Skeletal muscle satellite cell (primary cell): ENCODE measurements at regions not wholly inside any gene's neighbourhood (a gene's known extent, or its start where the extent isn't known, plus 50 kb on each side); places are given as distances from the start of the nearest gene placed in this dataset.
"Not testable (repeated sequence)": the region's sequence is repeated elsewhere in the genome, so short reads cannot be mapped to it uniquely, and the experiment has no call there.

ENCODE experiments used
- H3K27me3 ChIP-seq: 2 replicates; pipeline ENCODE4 v1.7.0; 2013; ENCODE audit warnings: low read length; ENCODE audit not compliant: control insufficient read depth, insufficient read depth
- H3K36me3 ChIP-seq: 2 replicates; pipeline ENCODE4 v1.7.0; 2013; ENCODE audit warnings: mild to moderate bottlenecking, control low read depth, low read length; ENCODE audit not compliant: insufficient read depth
- H3K4me1 ChIP-seq: 2 replicates; pipeline ENCODE4 v1.7.0; 2013; ENCODE audit warnings: low read length; ENCODE audit not compliant: control insufficient read depth, insufficient read depth
- H3K4me2 ChIP-seq: 2 replicates; pipeline ENCODE4 v1.7.0; 2013; ENCODE audit warnings: mild to moderate bottlenecking, low read length
- H3K4me3 ChIP-seq: 2 replicates; pipeline ENCODE4 v1.7.0; 2013; ENCODE audit warnings: low read length
- H3K9ac ChIP-seq: 2 replicates; pipeline ENCODE4 v1.7.0; 2013; ENCODE audit warnings: mild to moderate bottlenecking, low read depth, low read length, moderate library complexity
- H3K9me3 ChIP-seq: replicated peaks from 2 replicates; pipeline ENCODE4 v1.7.0; 2013; ENCODE audit warnings: mild to moderate bottlenecking, control low read depth, low read length

DNA sequence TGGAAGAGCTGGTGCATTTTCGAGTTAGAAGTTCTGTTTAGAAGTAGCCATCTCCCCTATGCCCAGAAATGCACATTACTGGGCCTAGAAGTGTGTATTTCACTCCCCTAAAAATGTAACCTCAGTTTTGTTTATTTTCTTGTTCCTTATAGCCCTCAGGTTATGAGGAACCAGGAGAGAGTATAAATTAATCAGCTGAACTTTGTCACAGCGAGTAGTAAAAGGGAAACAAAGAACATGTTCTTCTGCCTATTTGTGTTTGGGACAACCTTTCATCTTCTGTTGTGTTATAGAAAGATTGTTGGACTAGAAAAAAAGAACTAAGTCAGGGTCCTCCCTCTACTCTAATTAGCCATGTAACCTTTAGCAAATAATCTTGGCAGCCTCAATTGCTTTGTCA is 160.5 kb upstream of the PDE4B start:
- Histone ChIP-seq H3K4me2 (no peak overlapping the region), H3K4me1 (peaks cover 8% of the 10 kb centered on the region), H3K27me3 (no peaks in the 10 kb centered on the region), H3K9me3 (no peaks in the 10 kb centered on the region), H3K36me3 (no peaks in the 10 kb centered on the region), H3K4me3 (no peak overlapping the region), H3K9ac (no peak overlapping the region)

DNA sequence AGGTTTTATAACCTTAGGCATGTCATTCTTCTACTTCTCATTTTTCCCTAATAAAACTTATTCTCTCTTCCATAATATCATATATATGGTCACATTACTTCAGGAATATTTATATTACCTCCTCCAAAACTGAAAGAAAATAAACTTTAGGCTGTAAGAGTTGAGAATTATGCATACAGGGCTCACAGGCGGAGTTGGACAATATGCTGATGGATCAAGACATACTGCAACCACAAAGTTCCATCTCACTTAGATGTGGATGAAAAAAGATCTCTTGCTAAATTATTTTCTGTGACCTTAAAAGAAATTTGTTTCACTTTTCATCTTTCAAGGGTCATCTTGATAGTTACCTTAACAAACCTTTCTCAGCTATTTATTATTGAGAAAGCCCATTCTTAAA is 152.6 kb upstream of the PDE4B start:
- no peaks in the 10 kb centered on the region for H3K36me3 ChIP-seq
- H3K4me3 ChIP-seq = no peak overlapping the region
- H3K4me2 ChIP-seq = no peak overlapping the region
- no peak overlapping the region for H3K9ac ChIP-seq
- no peaks in the 10 kb centered on the region for H3K27me3 ChIP-seq
- no peaks in the 10 kb centered on the region for H3K4me1 ChIP-seq
- H3K9me3 ChIP-seq = no peaks in the 10 kb centered on the region

DNA sequence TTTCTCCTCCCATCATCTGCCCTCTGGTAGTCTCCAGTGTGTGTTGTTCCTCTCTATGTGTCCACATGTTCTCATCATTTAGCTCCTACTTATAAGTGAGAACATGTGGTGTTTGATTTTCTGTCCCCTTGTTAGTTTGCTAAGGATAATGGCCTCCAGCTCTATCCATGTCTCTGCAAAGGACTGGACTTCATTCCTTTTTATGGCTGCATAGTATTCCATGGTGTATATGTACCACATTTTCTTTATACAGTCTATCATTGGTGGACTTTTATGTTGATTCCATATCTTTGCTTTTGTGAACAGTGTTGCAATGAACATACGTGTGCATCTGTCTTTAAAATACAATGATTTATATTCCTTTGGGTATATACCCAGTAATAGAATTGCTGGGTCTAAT is 143.5 kb upstream of the PDE4B start:
- not testable (repeated sequence) for H3K4me2 ChIP-seq, H3K9me3 ChIP-seq, H3K36me3 ChIP-seq, H3K27me3 ChIP-seq, H3K4me1 ChIP-seq, H3K9ac ChIP-seq, H3K4me3 ChIP-seq

DNA sequence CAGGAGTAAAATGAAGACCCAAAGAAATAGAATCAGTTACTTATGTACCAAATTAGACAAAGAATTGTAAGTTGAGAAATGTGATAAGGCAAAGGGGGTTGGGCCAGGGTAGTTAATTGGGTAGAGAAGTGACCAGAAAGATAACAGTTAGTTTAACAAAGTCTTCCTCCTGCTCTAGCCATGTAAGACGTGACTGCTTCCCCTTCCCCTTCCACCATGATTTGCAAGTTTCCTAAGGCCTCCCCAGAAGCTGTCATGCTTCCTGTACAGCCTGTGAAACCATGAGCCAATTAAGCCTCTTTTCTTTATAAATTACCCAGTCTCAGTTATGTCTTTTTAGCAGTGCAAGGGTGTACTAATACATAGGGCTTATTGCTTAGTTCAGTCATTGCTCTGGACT is 142.0 kb upstream of the PDE4B start:
- H3K4me3 ChIP-seq = no peak overlapping the region
- no peak overlapping the region for H3K9ac ChIP-seq
- H3K27me3 ChIP-seq = no peaks in the 10 kb centered on the region
- no peaks in the 10 kb centered on the region for H3K36me3 ChIP-seq
- no peaks in the 10 kb centered on the region for H3K9me3 ChIP-seq
- no peaks in the 10 kb centered on the region for H3K4me1 ChIP-seq
- no peak overlapping the region for H3K4me2 ChIP-seq

DNA sequence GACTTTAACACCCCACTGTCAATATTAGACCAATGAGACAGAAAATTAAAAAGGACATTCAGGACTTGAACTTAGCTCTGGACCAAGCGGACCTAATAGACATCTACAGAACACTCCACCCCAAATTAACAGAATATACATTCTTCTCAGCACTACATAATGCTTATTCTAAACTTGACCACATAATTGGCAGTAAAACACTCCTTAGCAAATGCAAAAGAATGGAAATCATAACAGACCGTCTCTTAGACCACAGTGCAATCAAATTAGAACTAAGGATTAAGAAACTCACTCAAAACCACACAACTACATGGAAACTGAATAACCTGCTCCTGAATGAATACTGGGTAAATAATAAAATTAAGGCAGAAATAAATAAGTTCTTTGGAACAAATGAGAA is 138.2 kb upstream of the PDE4B start:
- H3K36me3 ChIP-seq, H3K9me3 ChIP-seq, H3K4me3 ChIP-seq, H3K4me1 ChIP-seq, H3K9ac ChIP-seq, H3K4me2 ChIP-seq, H3K27me3 ChIP-seq: not testable (repeated sequence)

DNA sequence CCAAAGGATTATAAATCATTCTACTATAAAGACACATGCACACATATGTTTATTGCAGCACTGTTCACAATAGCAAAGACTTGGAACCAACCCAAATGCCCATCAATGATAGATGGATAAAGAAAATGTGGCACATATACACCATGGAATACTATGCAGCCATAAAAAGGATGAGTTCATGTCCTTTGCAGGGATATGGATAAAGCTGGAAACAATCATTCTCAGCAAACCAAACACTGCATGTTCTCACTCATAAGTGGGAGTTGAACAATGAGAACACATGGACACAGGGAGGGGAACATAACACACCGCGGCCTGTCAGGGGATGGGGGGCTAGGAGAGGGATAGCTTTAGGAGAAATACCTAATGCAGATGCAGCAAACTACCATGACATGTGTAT is 135.1 kb upstream of the PDE4B start:
- H3K4me1 ChIP-seq, H3K9me3 ChIP-seq, H3K27me3 ChIP-seq, H3K36me3 ChIP-seq, H3K9ac ChIP-seq, H3K4me3 ChIP-seq, H3K4me2 ChIP-seq: not testable (repeated sequence)

DNA sequence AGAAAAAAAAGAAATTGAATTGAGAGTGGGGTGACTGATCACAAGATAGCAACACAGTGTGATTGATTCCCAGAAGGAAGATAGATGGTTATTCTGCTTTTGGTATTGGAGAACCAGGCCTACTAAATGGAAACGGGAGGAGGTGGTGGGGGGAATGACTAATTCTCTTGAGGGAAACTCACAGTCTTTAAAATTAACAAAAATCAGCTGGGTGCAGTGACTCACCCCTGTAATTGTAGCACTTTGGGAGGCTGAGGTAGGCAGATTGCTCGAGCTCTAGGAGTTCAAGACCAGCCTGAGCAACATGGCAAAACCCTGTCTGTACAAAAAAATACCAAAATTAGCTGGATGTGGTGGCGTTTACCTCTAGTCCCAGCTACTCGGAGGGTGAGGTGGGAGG is 134.6 kb upstream of the PDE4B start:
- H3K9ac ChIP-seq = no peak overlapping the region
- no peaks in the 10 kb centered on the region for H3K4me1 ChIP-seq
- no peaks in the 10 kb centered on the region for H3K36me3 ChIP-seq
- no peak overlapping the region for H3K4me3 ChIP-seq
- no peak overlapping the region for H3K4me2 ChIP-seq
- no peaks in the 10 kb centered on the region for H3K27me3 ChIP-seq
- H3K9me3 ChIP-seq = no peaks in the 10 kb centered on the region

DNA sequence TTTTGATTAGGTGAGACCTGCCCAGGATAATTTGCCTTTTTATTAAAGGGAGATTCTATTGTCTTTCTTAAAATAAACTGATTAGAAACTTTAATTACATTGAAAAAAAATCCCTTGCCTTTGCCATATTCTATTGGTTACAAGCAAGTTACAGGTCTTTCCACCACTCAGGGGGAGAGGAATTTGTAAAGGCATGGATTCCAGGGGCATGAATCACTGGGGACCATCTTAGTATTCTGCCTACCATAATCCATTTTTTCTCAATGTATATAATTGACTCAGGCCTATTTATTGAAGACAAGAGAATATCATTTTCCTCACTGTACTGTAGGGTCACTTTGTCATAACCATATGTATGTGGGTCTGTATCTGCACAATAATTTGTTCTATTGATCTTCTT is 124.3 kb upstream of the PDE4B start:
- Histone ChIP-seq H3K4me3 (no peak overlapping the region), H3K9me3 (no peaks in the 10 kb centered on the region), H3K36me3 (no peaks in the 10 kb centered on the region), H3K4me2 (no peak overlapping the region), H3K4me1 (no peaks in the 10 kb centered on the region), H3K9ac (no peak overlapping the region), H3K27me3 (no peaks in the 10 kb centered on the region)

DNA sequence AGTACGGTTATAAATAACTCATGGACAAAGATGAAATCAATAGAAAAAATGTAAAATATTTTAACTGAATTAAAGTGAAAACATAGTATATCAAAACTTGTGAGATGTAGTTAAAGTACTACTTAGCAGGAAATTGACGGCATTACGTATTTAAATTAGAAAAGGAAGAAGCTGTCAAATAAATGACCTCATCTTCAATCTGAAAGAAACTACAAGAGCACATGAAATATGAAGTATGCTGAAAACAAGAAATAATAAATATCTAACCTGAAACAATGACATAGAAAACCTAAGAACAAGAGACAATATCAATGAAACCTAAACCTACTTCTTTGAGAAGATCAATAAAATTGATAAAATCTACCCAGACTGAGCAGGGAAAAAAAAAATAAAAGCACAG is 122.2 kb upstream of the PDE4B start:
- H3K27me3 ChIP-seq = no peaks in the 10 kb centered on the region
- H3K9ac ChIP-seq = no peak overlapping the region
- H3K9me3 ChIP-seq = no peaks in the 10 kb centered on the region
- no peaks in the 10 kb centered on the region for H3K36me3 ChIP-seq
- H3K4me3 ChIP-seq = no peak overlapping the region
- no peaks in the 10 kb centered on the region for H3K4me1 ChIP-seq
- H3K4me2 ChIP-seq = no peak overlapping the region

DNA sequence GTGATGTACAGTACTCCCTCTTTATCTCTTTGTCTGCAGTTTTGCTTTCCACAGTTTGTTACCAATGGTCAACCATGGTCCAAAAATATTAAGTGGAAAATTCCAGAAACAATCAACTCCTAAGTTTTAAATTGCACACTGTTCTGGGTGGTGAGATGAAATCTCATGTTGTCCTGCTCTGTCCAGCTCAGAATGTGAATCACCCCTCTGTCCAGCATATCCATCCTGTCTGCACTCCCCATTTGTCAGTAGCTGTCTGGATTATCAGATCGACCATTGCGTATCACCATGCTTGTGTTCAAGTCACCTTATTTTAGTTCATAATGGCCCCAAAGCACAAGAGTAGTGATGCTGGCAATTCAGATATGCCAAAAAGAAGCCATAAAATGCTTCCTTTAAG is 118.2 kb upstream of the PDE4B start:
- Histone ChIP-seq H3K27me3 (no peaks in the 10 kb centered on the region), H3K9me3 (no peaks in the 10 kb centered on the region), H3K4me3 (no peak overlapping the region), H3K36me3 (no peaks in the 10 kb centered on the region), H3K4me1 (no peaks in the 10 kb centered on the region), H3K4me2 (no peak overlapping the region), H3K9ac (no peak overlapping the region)

DNA sequence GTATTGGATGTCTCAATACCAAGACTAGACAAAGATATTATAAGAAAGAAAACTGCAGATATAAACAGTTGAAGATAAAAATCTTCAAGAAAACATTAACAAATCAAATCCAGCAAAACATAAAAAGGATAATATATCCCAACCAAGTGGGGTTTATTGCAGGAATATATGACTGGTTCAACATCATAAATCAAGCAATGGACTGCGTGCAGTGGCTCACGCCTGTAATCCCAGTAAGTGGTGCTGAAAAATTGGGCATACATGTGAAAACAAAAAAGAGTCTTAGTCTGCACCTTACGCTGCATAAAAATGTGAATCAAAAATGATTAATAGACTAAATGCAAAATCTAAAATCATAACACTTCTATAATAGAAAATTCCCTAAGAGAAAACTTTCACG is 112.9 kb upstream of the PDE4B start:
- Histone ChIP-seq H3K36me3 (no peaks in the 10 kb centered on the region), H3K4me3 (no peak overlapping the region), H3K4me1 (peaks cover 5% of the 10 kb centered on the region), H3K4me2 (no peak overlapping the region), H3K27me3 (no peaks in the 10 kb centered on the region), H3K9ac (no peak overlapping the region), H3K9me3 (no peaks in the 10 kb centered on the region)

DNA sequence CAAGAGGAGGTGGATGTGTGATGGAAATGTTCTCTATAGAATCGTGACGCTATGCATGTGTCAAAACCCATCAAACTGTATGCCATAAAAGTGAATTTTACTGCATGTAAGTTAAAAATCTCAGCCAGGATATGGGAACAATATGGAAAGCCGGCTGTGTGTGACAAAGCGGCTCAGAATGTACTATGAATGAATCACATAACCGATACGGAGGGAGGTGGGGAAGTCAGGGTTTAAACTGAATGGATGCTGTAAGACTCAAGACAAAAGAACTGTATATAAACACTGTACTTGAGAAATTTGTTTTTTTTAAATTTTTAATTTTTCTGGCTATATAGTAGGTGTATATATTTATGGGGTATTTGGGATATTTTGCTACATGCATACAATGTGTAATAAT is 111.6 kb upstream of the PDE4B start:
- Histone ChIP-seq H3K4me3 (no peak overlapping the region), H3K4me2 (no peak overlapping the region), H3K36me3 (no peaks in the 10 kb centered on the region), H3K9ac (no peak overlapping the region), H3K9me3 (no peaks in the 10 kb centered on the region), H3K27me3 (no peaks in the 10 kb centered on the region), H3K4me1 (peaks cover 5% of the 10 kb centered on the region)
